ENCODE measurements at regions not wholly inside any gene's neighbourhood (a gene's known extent, or its start where the extent isn't known, plus 50 kb on each side); places are given as distances from the start of the nearest gene placed in this dataset.

DNA sequence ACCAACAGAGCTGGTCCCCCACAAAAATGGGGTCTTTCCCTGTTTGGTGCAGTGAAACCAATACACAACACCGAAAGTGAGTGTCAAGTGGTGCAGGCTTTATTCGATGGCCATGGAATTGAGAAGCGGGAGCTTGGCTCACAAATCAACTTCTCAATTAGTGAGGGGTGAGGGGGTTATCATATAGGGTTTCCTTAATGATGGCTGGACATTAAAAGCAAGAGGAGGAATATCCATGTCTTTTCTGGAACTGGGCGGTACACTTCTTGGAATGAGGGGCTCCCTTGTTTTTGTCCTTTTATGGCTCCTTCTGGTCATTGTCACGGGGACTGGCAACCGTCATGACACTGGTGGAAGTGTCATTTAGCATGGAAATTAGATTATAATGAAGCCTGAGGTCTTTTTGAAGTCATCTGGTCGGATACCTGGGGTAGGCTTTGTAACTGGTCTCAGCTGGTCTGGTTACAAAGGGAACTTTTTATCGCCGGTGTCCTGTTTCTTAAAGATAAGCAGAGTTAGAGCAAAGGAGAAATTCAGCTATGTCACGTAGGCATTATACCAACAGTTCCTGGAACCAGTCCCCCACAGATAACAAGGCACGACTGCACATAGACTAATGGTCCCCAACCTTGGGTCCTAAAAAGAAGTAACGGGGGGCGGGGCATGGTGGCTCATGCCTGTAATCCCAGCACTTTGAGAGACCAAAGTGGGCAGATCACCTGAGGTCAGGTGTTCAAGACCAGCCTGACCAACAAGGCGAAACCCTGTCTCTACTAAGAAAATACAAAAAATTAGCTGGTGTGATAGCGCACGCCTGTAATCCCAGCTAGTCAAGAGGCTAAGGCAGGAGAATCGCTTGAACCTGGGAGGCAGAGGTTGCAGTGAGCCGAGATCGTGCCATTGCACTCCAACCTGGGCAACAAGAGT, 93.5 kb upstream of the NDUFV2 start (continued):
- TF ChIP-seq, protein P1, sequence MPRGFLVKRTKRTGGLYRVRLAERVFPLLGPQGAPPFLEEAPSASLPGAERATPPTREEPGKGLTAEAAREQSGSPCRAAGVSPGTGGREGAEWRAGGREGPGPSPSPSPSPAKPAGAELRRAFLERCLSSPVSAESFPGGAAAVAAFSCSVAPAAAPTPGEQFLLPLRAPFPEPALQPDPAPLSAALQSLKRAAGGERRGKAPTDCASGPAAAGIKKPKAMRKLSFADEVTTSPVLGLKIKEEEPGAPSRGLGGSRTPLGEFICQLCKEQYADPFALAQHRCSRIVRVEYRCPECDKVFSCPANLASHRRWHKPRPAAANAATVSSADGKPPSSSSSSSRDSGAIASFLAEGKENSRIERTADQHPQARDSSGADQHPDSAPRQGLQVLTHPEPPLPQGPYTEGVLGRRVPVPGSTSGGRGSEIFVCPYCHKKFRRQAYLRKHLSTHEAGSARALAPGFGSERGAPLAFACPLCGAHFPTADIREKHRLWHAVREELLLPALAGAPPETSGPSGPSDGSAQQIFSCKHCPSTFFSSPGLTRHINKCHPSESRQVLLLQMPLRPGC (tag by site-specific recombination; IDR thresholded peaks at IDR 0.05): no peak
- no peak for TF ChIP-seq ZNF37A (tag by site-specific recombination; IDR thresholded peaks at IDR 0.05)
- TF ChIP-seq, protein P2, sequence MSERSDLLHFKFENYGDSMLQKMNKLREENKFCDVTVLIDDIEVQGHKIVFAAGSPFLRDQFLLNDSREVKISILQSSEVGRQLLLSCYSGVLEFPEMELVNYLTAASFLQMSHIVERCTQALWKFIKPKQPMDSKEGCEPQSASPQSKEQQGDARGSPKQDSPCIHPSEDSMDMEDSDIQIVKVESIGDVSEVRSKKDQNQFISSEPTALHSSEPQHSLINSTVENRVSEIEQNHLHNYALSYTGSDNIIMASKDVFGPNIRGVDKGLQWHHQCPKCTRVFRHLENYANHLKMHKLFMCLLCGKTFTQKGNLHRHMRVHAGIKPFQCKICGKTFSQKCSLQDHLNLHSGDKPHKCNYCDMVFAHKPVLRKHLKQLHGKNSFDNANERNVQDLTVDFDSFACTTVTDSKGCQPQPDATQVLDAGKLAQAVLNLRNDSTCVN (tag by site-specific recombination; optimal IDR thresholded peaks at IDR 0.05): no peak

DNA sequence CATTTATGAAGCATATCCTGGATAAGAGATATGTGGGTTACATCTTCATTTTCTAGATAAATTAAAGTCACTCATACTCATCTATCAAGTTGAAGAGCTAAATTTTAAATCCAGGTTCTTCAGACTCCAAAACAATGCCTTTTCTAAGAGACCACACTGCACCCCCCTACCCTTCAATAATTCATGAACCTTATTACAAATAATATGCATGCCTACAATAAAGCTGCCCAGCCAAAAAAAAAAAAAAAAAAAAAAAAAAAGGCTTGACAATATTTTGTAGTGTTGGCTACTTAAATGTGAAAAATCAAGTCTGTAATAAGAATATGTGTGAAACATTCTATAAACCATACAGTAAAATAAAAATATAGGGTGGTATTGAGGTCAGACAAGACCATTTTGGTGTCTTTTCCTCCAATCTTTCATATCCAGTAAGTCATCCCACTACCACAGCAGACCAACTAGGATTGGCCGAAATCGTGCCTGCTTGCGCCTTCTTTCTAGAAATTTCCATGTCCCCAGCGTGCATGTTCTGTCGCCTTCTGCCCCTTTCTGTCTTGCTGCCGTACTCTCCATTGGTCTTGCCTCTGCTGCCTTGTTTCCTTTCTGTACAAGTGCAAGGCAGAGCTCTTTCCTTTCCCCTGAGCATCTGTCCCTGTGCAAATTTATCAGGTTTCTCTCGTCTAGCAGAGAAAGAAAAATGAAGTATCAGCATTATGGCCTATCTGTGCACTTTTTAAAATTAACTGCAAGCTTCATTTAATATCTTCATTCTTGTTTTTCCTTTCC, 92.6 kb upstream of the NDUFV2 start:
- ChIA-PET CTCF (interaction anchor here (0.6 to 1.8 kb wide), 3 partner anchors 22 to 1786 kb away, joined by 3 to 7 read pairs (median 3); no protein-coding TSS in a partner anchor), POLR2A (no interaction called here)
- no peak overlapping the region for H3K27ac ChIP-seq (ENCODE audit: extremely low read depth, low read depth, low read length)
- no peaks in the 10 kb centered on the region for H3K36me3 ChIP-seq (ENCODE audit: control insufficient read depth in 2 of 2, insufficient read depth in 1 of 2, low read length in 2 of 2)
- TF ChIP-seq ZSCAN30 (tag by site-specific recombination; IDR thresholded peaks at IDR 0.05) (no peak), REPIN1 (tag by site-specific recombination; IDR thresholded peaks at IDR 0.05; ENCODE audit: low read depth) (no peak), ZNF571 (tag by site-specific recombination; IDR thresholded peaks at IDR 0.05) (no peak), ZNF248 (tag by site-specific recombination; IDR thresholded peaks at IDR 0.05) (no peak), ZNF529 (tag by site-specific recombination; IDR thresholded peaks at IDR 0.05; ENCODE audit: insufficient replicate concordance) (no peak), ZNF416 (tag by site-specific recombination; IDR thresholded peaks at IDR 0.05) (no peak), ZNF585B (tag by site-specific recombination; IDR thresholded peaks at IDR 0.05) (no peak), ZNF10 (tag by site-specific recombination; IDR thresholded peaks at IDR 0.05) (no peak)
- H3K4me1 ChIP-seq (ENCODE audit: control insufficient read depth, insufficient read depth, low read length): no peaks in the 10 kb centered on the region
- H3K9me3 ChIP-seq (ENCODE audit: control insufficient read depth, insufficient read depth, low read depth, low read length): no peaks in the 10 kb centered on the region
- no peak overlapping the region for H3K4me3 ChIP-seq (ENCODE audit: low read depth, low read length)

- H3K27ac ChIP-seq (ENCODE audit: extremely low read depth, low read depth, low read length): no peak overlapping the region
- ChIA-PET POLR2A (no interaction called here), CTCF (no interaction called here)
- TF ChIP-seq ZBTB20 (tag by site-specific recombination; IDR thresholded peaks at IDR 0.05) (no peak), ZNF521 (tag by site-specific recombination; IDR thresholded peaks at IDR 0.05) (no peak), MZF1 (tag by site-specific recombination; IDR thresholded peaks at IDR 0.05; ENCODE audit: borderline replicate concordance) (no peak), ZNF777 (tag by site-specific recombination; IDR thresholded peaks at IDR 0.05; ENCODE audit: borderline replicate concordance) (no peak), ZNF48 (tag by site-specific recombination; IDR thresholded peaks at IDR 0.05) (no peak), ZFP37 (tag by site-specific recombination; IDR thresholded peaks at IDR 0.05) (no peak), ZNF398 (tag by site-specific recombination; IDR thresholded peaks at IDR 0.05) (no peak), KLF17 (tag by site-specific recombination; IDR thresholded peaks at IDR 0.05) (no peak), ZNF629 (tag by site-specific recombination; IDR thresholded peaks at IDR 0.05) (no peak), SP3 (tag by site-specific recombination; IDR thresholded peaks at IDR 0.05) (no peak), ZNF645 (tag by site-specific recombination; IDR thresholded peaks at IDR 0.05) (no peak), ZNF19 (tag by site-specific recombination; IDR thresholded peaks at IDR 0.05; ENCODE audit: low read depth) (no peak), ZNF433 (tag by site-specific recombination; IDR thresholded peaks at IDR 0.05; ENCODE audit: low read depth) (no peak), ZNF157 (tag by site-specific recombination; IDR thresholded peaks at IDR 0.05) (no peak)
Measured at GRCh38 chr18:9011431-9011830, 91.1 kb upstream of the NDUFV2 start.

More at GRCh38 chr18:9011431-9011830, 91.1 kb upstream of the NDUFV2 start:
- Histone ChIP-seq H3K4me1 (ENCODE audit: control insufficient read depth, insufficient read depth, low read length) (no peaks in the 10 kb centered on the region), H3K36me3 (ENCODE audit: control insufficient read depth in 2 of 2, insufficient read depth in 1 of 2, low read length in 2 of 2) (no peaks in the 10 kb centered on the region), H3K9me3 (ENCODE audit: control insufficient read depth, insufficient read depth, low read depth, low read length) (no peaks in the 10 kb centered on the region), H3K4me3 (ENCODE audit: low read depth, low read length) (no peak overlapping the region)
